HCT116 (cell line): ENCODE measurements at regions not wholly inside any gene's neighbourhood (a gene's known extent, or its start where the extent isn't known, plus 50 kb on each side); places are given as distances from the start of the nearest gene placed in this dataset.
A peak's percentile ranks its signal among the peaks of the same experiment; 100 is the strongest.

ENCODE experiments used
- ATAC-seq: fragments of 200-7000 bp; cut with Tn5 transposase; 2 replicates; pipeline ENCODE4 v1.9.1; 2020; ENCODE audit warnings: mild to moderate bottlenecking, moderate library complexity
- BruUV-seq: library from RNA; stranded (reverse); fragments of 400-500 nt; replicated peaks from 2 replicates; lab custom pipeline; 2021; lab: Mats Ljungman, UMichigan
- CTCF ChIA-PET: fragments of 300-600 bp; sonication (Branson Sonifier 250); formaldehyde crosslinking; loops from one replicate; lab custom pipeline; 2021; ENCODE audit warnings: antibody characterized with exemption; lab: Charles Lee
- POLR2A ChIA-PET: fragments of 300-600, 350-600 bp; sonication (Branson Sonifier 250); formaldehyde crosslinking; loops from one replicate; lab custom pipeline; 2021; ENCODE audit warnings: antibody characterized with exemption; lab: Charles Lee
- RAD21 ChIA-PET, 2 experiments: fragments of 300-600 bp; sonication (Branson Sonifier 250); formaldehyde crosslinking; loops; one replicate each; lab custom pipeline; 2023; ENCODE audit warnings: low total read pairs in 2 of 2; ENCODE audit not compliant: uncharacterized antibody in 2 of 2, unreplicated experiment in 2 of 2, low non-redundant PET in 1 of 2; lab: Charles Lee
- DNase-seq: peaks from one replicate; pipeline ENCODE4 v3.0.0-alpha.2; 2010; ENCODE audit warnings: low read depth, low spot score
- H2AFZ ChIP-seq: fragments of 200-600 bp; shearing (Covaris generic), sonication (generic); 2 replicates; pipeline ENCODE4 v1.6.1; 2017; ENCODE audit warnings: low read depth, mixed run types, mixed read lengths, antibody characterized with exemption, low read length; ENCODE audit not compliant: poor library complexity, severe bottlenecking
- H3K27ac ChIP-seq: 2 replicates; pipeline ENCODE4 v1.5.1; 2012; ENCODE audit warnings: low read depth, low read length
- H3K27me3 ChIP-seq: fragments of 200-600 bp; sonication (generic); 2 replicates; pipeline ENCODE4 v1.6.1; 2016; ENCODE audit warnings: mixed run types, low read length, mixed read lengths; ENCODE audit not compliant: insufficient read depth
- H3K36me3 ChIP-seq, 2 experiments: fragments of 200-500 bp in 1 of 2; fragments of 200-600 bp in 1 of 2; sonication (Bioruptor generic) in 1 of 2; sonication (generic) in 1 of 2; 2 replicates each; pipeline versions ENCODE4 v1.5.1 to v1.6.1; 2014 to 2016; ENCODE audit warnings: low read length in 2 of 2, inconsistent platforms in 1 of 2, mixed read lengths in 1 of 2, mixed run types in 1 of 2; ENCODE audit not compliant: insufficient read depth in 2 of 2, control insufficient read depth in 1 of 2
- H3K4me1 ChIP-seq, 2 experiments: fragments of 200-600 bp in 1 of 2; sonication (generic) in 1 of 2; 2 replicates each; pipeline versions ENCODE4 v1.5.1 to v1.6.1; 2012 to 2017; ENCODE audit warnings: low read length in 2 of 2, inconsistent platforms in 1 of 2, mild to moderate bottlenecking in 1 of 2, mixed read lengths in 1 of 2, mixed run types in 1 of 2, moderate library complexity in 1 of 2; ENCODE audit not compliant: insufficient read depth in 2 of 2, control insufficient read depth in 1 of 2
- H3K4me2 ChIP-seq: fragments of 200-600 bp; sonication (generic); 2 replicates; pipeline ENCODE4 v1.6.1; 2017; ENCODE audit warnings: mixed run types, low read length, mixed read lengths
- H3K4me3 ChIP-seq, 2 experiments: fragments of 200-600 bp in 1 of 2; sonication (generic) in 1 of 2; replicated peaks in 1 of 2; 2 replicates each; pipeline ENCODE4 v1.5.1; 2011 to 2016; ENCODE audit warnings: low read length in 2 of 2, control low read depth in 1 of 2, low read depth in 1 of 2, mild to moderate bottlenecking in 1 of 2, mixed read lengths in 1 of 2, mixed run types in 1 of 2
- H3K79me2 ChIP-seq: fragments of 200-600 bp; sonication (generic); 2 replicates; pipeline ENCODE4 v1.6.1; 2017; ENCODE audit warnings: mild to moderate bottlenecking, mixed run types, low read length, moderate library complexity, mixed read lengths; ENCODE audit not compliant: insufficient read depth
- H3K9ac ChIP-seq: fragments of 200-600 bp; sonication (generic); 2 replicates; pipeline ENCODE4 v1.6.1; 2016; ENCODE audit warnings: low read length, mixed read lengths
- H3K9me2 ChIP-seq: fragments of 200-600 bp; sonication (generic), shearing (Covaris generic); 2 replicates; pipeline ENCODE4 v1.6.1; 2017; ENCODE audit warnings: mixed run types, mild to moderate bottlenecking, moderate library complexity; ENCODE audit not compliant: insufficient read depth
- H3K9me3 ChIP-seq, 2 experiments: fragments of 200-500 bp in 1 of 2; fragments of 200-600 bp in 1 of 2; sonication (Bioruptor generic) in 1 of 2; sonication (generic) in 1 of 2; 2 replicates each; pipeline ENCODE4 v1.6.1; 2014 to 2017; ENCODE audit warnings: low read length in 2 of 2, mixed read lengths in 2 of 2, inconsistent platforms in 1 of 2, low read depth in 1 of 2, mild to moderate bottlenecking in 1 of 2, mixed run types in 1 of 2, moderate library complexity in 1 of 2; ENCODE audit not compliant: control insufficient read depth in 1 of 2, insufficient read depth in 1 of 2
- H4K20me1 ChIP-seq: fragments of 200-600 bp; sonication (generic), shearing (Covaris generic); 2 replicates; pipeline ENCODE4 v1.6.1; 2017; ENCODE audit warnings: mixed run types, mild to moderate bottlenecking, moderate library complexity; ENCODE audit not compliant: insufficient read depth
- CBX3 ChIP-seq: IDR thresholded peaks from 2 replicates; pipeline ENCODE4 v1.6.1; 2012; ENCODE audit warnings: low read depth
- EGR1 ChIP-seq: IDR thresholded peaks from 2 replicates; pipeline ENCODE4 v1.6.1; 2012; ENCODE audit warnings: low read depth
- ELF1 ChIP-seq: IDR thresholded peaks from 2 replicates; pipeline ENCODE4 v1.6.1; 2012; ENCODE audit warnings: low read depth, borderline replicate concordance
- EZH2 ChIP-seq: fragments of 200-600 bp; sonication (generic); IDR thresholded peaks from 2 replicates; pipeline ENCODE4 v1.6.1; 2017; ENCODE audit warnings: antibody characterized with exemption, mixed run types
- EZH2phosphoT487 ChIP-seq: fragments of 200-600 bp; IDR thresholded peaks from 2 replicates; pipeline ENCODE4 v1.6.1; 2018; ENCODE audit warnings: antibody characterized with exemption, borderline replicate concordance
- FOSL1 ChIP-seq: IDR thresholded peaks from 2 replicates; pipeline ENCODE4 v1.6.1; 2012; ENCODE audit warnings: low read depth
- JUND ChIP-seq: IDR thresholded peaks from 2 replicates; pipeline ENCODE4 v1.6.1; 2012
- POLR2A ChIP-seq: IDR thresholded peaks from 2 replicates; pipeline ENCODE4 v1.7.0; 2011; ENCODE audit warnings: borderline replicate concordance; ENCODE audit not compliant: insufficient read depth, insufficient read length; ENCODE audit errors: extremely low read depth
- POLR2AphosphoS5 ChIP-seq: IDR thresholded peaks from 2 replicates; pipeline ENCODE4 v1.6.1; 2011; ENCODE audit warnings: mild to moderate bottlenecking, low read depth, low read length, moderate library complexity
- RAD21 ChIP-seq: IDR thresholded peaks from 2 replicates; pipeline ENCODE4 v1.6.1; 2012; ENCODE audit warnings: low read depth, mild to moderate bottlenecking
- SIN3A ChIP-seq: IDR thresholded peaks from 2 replicates; pipeline ENCODE4 v1.6.1; 2012; ENCODE audit warnings: low read depth
- SP1 ChIP-seq: IDR thresholded peaks from 2 replicates; pipeline ENCODE4 v1.6.1; 2012; ENCODE audit warnings: low read depth
- SRF ChIP-seq: IDR thresholded peaks from 2 replicates; pipeline ENCODE4 v1.6.1; 2012; ENCODE audit warnings: low read depth
- TCF7L2 ChIP-seq: IDR thresholded peaks from 2 replicates; pipeline ENCODE4 v1.7.0; 2011; ENCODE audit warnings: borderline replicate concordance, inconsistent platforms; ENCODE audit not compliant: insufficient read depth, insufficient read length; ENCODE audit errors: extremely low read depth
- YY1 ChIP-seq: IDR thresholded peaks from 2 replicates; pipeline ENCODE4 v1.6.1; 2011; ENCODE audit warnings: low read length, low read depth, moderate library complexity, mild to moderate bottlenecking; ENCODE audit not compliant: insufficient replicate concordance; ENCODE audit errors: extremely low read depth
- ZBTB33 ChIP-seq: IDR thresholded peaks from 2 replicates; pipeline ENCODE4 v1.6.1; 2011; ENCODE audit warnings: mild to moderate bottlenecking, low read length, moderate library complexity; ENCODE audit not compliant: insufficient replicate concordance; ENCODE audit errors: extremely low read depth
- ZNF274 ChIP-seq: fragments of 200-500 bp; sonication (Bioruptor generic); IDR thresholded peaks from 2 replicates; pipeline ENCODE4 v1.6.1; 2014; ENCODE audit warnings: mild to moderate bottlenecking, low read depth, low read length, inconsistent platforms
- intact Hi-C: fragments of 100-400 bp; cut with micrococcal nuclease; formaldehyde crosslinking; loops from 2 replicates; pipeline ENCODE4 v1.10.0; 2022
- TF ChIP-seq, protein P1 (sequence below), 3 experiments: fragments of 200-600 bp in 1 of 3; sonication (generic) in 1 of 3; IDR thresholded peaks in 2 of 3; conservative IDR thresholded peaks in 1 of 3; 2 replicates each; pipeline ENCODE4 v1.5.1; 2012 to 2017; ENCODE audit warnings: low read depth in 2 of 3, low read length in 2 of 3, antibody characterized with exemption in 1 of 3, borderline replicate concordance in 1 of 3, control low read depth in 1 of 3, mild to moderate bottlenecking in 1 of 3, mixed read lengths in 1 of 3, mixed run types in 1 of 3, moderate library complexity in 1 of 3; ENCODE audit not compliant: insufficient read depth in 1 of 3

DNA sequence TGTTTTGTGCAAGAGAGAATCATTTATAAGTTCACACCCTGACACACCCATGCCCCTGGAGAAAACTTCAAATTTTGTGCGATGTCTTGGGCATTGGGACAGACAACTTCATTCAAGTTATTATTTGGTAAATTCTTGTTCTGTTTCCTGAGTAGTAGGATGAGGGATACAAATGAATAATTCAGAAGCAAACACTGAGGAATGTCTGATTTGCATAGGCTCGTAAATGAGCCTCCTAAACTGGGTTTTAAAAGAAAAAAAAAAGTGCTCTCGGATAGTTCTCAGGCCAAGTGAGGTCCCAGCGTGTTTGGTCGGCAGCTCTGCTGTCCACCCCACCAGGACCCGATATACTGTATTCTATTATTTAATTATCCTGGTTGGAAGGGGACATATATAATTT, 134.7 kb upstream of the CPM start:
- intact Hi-C loops = loop anchor here (1.0 kb wide), 1 partner anchor 168 kb away; no protein-coding TSS in a partner anchor
- Histone ChIP-seq H3K9me3 (no peaks in the 10 kb centered on the region), H3K4me1 (peaks cover 14 to 63% of the 10 kb centered on the region in 2 experiments), H4K20me1 (no peaks in the 10 kb centered on the region), H3K9me2 (no peaks in the 10 kb centered on the region), H3K4me3 (peak overlapping the region; percentile 20 to 30; a peak in 3 of 4 replicates), H3K36me3 (no peaks in the 10 kb centered on the region), H3K79me2 (no peaks in the 10 kb centered on the region), H3K4me2 (peak overlapping the region; percentile 60), H3K27me3 (no peaks in the 10 kb centered on the region), H3K27ac (peak overlapping the region; percentile 25; the same call in 1 of the 2 replicates), H3K9ac (peak overlapping the region; percentile 13), H2AFZ (peak overlapping the region; percentile 43)
- no peak for ATAC-seq
- ChIA-PET CTCF (no interaction called here), RAD21 (no interaction called here), POLR2A (no interaction called here)
- DNase-seq = no peak
- no TSS peak for BruUV-seq
- TF ChIP-seq POLR2AphosphoS5 (no peak), TCF7L2 (no peak), CBX3 (no peak), SRF (no peak), FOSL1 (no peak), JUND (no peak), SIN3A (no peak), EGR1 (no peak)

DNA sequence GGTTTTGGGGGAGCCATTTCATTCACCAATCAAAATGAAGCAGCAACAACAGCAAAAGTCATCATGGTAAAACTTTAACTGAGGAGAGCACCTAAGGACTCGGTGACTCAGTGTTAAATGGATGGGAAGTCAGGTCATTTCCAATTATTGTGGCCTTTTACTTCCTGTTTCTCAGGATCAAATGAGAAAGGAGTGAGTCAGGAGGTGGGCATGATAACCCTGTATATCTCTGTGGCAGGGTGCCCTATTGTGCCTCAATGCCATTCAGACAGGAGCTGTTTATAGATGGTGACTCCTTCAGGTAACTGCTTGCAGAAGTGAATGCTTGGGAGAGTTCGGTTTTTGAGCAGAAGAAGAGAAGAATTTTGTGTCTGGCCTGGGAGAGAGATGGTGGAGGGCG, 135.5 kb upstream of the CPM start:
- peak; percentile 87 for DNase-seq
- H2AFZ ChIP-seq = peak overlapping the region; percentile 43
- intact Hi-C loops = loop anchor here (1.0 kb wide), 1 partner anchor 169 kb away; no protein-coding TSS in a partner anchor
- TF ChIP-seq SRF = no peak; the same call in 1 of the 2 replicates
- TF ChIP-seq SP1 = peak; percentile 94
- TF ChIP-seq POLR2AphosphoS5 = peak; percentile 39
- TF ChIP-seq YY1 = peak; percentile 69
- peak; percentile 94 for TF ChIP-seq JUND
- no peak for TF ChIP-seq EZH2
- TF ChIP-seq ZBTB33 = peak; percentile 20
- peak; percentile 97 for TF ChIP-seq CBX3
- peak; percentile 95 for TF ChIP-seq FOSL1
- TF ChIP-seq ELF1 = peak; percentile 44; the same call in 1 of the 2 replicates
- TF ChIP-seq, protein P1, sequence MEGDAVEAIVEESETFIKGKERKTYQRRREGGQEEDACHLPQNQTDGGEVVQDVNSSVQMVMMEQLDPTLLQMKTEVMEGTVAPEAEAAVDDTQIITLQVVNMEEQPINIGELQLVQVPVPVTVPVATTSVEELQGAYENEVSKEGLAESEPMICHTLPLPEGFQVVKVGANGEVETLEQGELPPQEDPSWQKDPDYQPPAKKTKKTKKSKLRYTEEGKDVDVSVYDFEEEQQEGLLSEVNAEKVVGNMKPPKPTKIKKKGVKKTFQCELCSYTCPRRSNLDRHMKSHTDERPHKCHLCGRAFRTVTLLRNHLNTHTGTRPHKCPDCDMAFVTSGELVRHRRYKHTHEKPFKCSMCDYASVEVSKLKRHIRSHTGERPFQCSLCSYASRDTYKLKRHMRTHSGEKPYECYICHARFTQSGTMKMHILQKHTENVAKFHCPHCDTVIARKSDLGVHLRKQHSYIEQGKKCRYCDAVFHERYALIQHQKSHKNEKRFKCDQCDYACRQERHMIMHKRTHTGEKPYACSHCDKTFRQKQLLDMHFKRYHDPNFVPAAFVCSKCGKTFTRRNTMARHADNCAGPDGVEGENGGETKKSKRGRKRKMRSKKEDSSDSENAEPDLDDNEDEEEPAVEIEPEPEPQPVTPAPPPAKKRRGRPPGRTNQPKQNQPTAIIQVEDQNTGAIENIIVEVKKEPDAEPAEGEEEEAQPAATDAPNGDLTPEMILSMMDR (IDR thresholded peaks at IDR 0.05 in 2 of 3, conservative IDR thresholded peaks at IDR 0.05 in 1 of 3; ENCODE audit: borderline replicate concordance in 1 of 3, insufficient read depth in 1 of 3, low read depth in 2 of 3, low read length in 2 of 3) = no peak
- peak; percentile 30; the same call in 1 of the 2 replicates for TF ChIP-seq RAD21
- no peak for TF ChIP-seq ZNF274
- TF ChIP-seq EZH2phosphoT487 = no peak
- no peak for TF ChIP-seq POLR2A

More for the DNA sequence above, 135.5 kb upstream of the CPM start:
- no TSS peak for BruUV-seq
- no peaks in the 10 kb centered on the region for H3K9me2 ChIP-seq
- H3K36me3 ChIP-seq = no peaks in the 10 kb centered on the region
- H3K9ac ChIP-seq = peak overlapping the region; percentile 28
- peak overlapping the region; percentile 25; the same call in 1 of the 2 replicates for H3K27ac ChIP-seq
- peak overlapping the region; percentile 60 for H3K4me2 ChIP-seq
- ChIA-PET CTCF (no interaction called here), RAD21 (no interaction called here), POLR2A (no interaction called here)
- H3K4me3 ChIP-seq = peak overlapping the region; percentile 20 to 30; a peak in 3 of 4 replicates
- no peaks in the 10 kb centered on the region for H3K27me3 ChIP-seq
- no peaks in the 10 kb centered on the region for H4K20me1 ChIP-seq
- H3K79me2 ChIP-seq = no peaks in the 10 kb centered on the region
- peak; percentile 80 for ATAC-seq
- no peaks in the 10 kb centered on the region for H3K9me3 ChIP-seq
- H3K4me1 ChIP-seq = peaks cover 14 to 63% of the 10 kb centered on the region in 2 experiments
